ENCODE measurements at regions not wholly inside any gene's neighbourhood (a gene's known extent, or its start where the extent isn't known, plus 50 kb on each side); places are given as distances from the start of the nearest gene placed in this dataset.

- H4K8ac ChIP-seq (replicated peaks; ENCODE audit: insufficient read length, low read depth, low read length): no peak overlapping the region
- no peak overlapping the region for H2BK15ac ChIP-seq (ENCODE audit: low read depth, low read length)
- no peak for TF ChIP-seq CTCF (conservative IDR thresholded peaks at IDR 0.05)
- H2BK20ac ChIP-seq (ENCODE audit: low read depth, low read length, poor library complexity, severe bottlenecking): no peak overlapping the region
- no peaks in the 10 kb centered on the region for H3K79me1 ChIP-seq (ENCODE audit: insufficient read depth, low read depth, low read length, poor library complexity, severe bottlenecking)
- H2AK5ac ChIP-seq (ENCODE audit: insufficient read length, low read length): no peak overlapping the region
- no peak overlapping the region for H4K5ac ChIP-seq (ENCODE audit: insufficient read length, low read depth, low read length)
- no peak overlapping the region for H2BK120ac ChIP-seq (ENCODE audit: low read depth, low read length, poor library complexity, severe bottlenecking)
- no peak overlapping the region for H2BK12ac ChIP-seq (ENCODE audit: insufficient read length, low read depth, low read length)
- H3K9me3 ChIP-seq (ENCODE audit: control insufficient read depth, low read depth, low read length): no peaks in the 10 kb centered on the region
- H3K36me3 Mint-ChIP-seq (ENCODE audit: insufficient read depth in 1 of 3, low read depth in 3 of 3): no peaks in the 10 kb centered on the region
- peak overlapping the region in 1 of 3 experiments; percentile 54; a peak in 1 of 7 replicates for H3K27ac Mint-ChIP-seq
- no peak overlapping the region for H3K4me2 ChIP-seq (ENCODE audit: insufficient read depth, insufficient read length, low read length)
- H3K4me1 Mint-ChIP-seq: peaks cover 12 to 26% of the 10 kb centered on the region in 2 experiments
- H4K20me1 ChIP-seq (ENCODE audit: control insufficient read depth, insufficient read depth, insufficient read length): no peaks in the 10 kb centered on the region
- H3K79me2 ChIP-seq (ENCODE audit: insufficient read depth, low read length): no peaks in the 10 kb centered on the region
- H2AFZ ChIP-seq (ENCODE audit: low read length): no peak overlapping the region
- no peak overlapping the region for H3K14ac ChIP-seq (ENCODE audit: insufficient read depth, low read length)
- no peak for DNase-seq
- no peak overlapping the region for H3K56ac ChIP-seq (ENCODE audit: insufficient read length, low read depth, low read length)
- no peak overlapping the region for H3K23ac ChIP-seq (ENCODE audit: insufficient read length, low read depth, low read length)
- H3K9me3 Mint-ChIP-seq: no peaks in the 10 kb centered on the region
- H3K4me3 Mint-ChIP-seq: no peak overlapping the region
- no peaks in the 10 kb centered on the region for H3K23me2 ChIP-seq (ENCODE audit: insufficient read length, low read depth, low read length, poor library complexity, severe bottlenecking)
- H3T11ph ChIP-seq (ENCODE audit: low read length): no peak overlapping the region
- H3K18ac ChIP-seq (ENCODE audit: insufficient read length, low read depth, low read length): no peak overlapping the region
- no peak overlapping the region for H2BK5ac ChIP-seq (ENCODE audit: insufficient read length, low read length)
- H3K27me3 ChIP-seq (ENCODE audit: insufficient read depth, low read length): no peaks in the 10 kb centered on the region
- no CpG with 5 or more reads among the region's 12 CpGs for WGBS (ENCODE audit: extremely low coverage, insufficient read length, low lambda C conversion rate)
- no peak overlapping the region for H3K27ac ChIP-seq (ENCODE audit: insufficient read length, low read depth, low read length)
- no peak overlapping the region for H3K9ac ChIP-seq (ENCODE audit: extremely low read depth, insufficient read length, low read length)
- H3K4me1 ChIP-seq (ENCODE audit: insufficient read depth, low read length): no peaks in the 10 kb centered on the region
- H3K27me3 Mint-ChIP-seq (ENCODE audit: low read depth): peaks cover 3% of the 10 kb centered on the region
- H3K4ac ChIP-seq (ENCODE audit: low read depth, low read length): no peak overlapping the region
- no peak overlapping the region for H4K91ac ChIP-seq (ENCODE audit: insufficient read length, low read depth, low read length)
Observed at GRCh38 chr1:25066731-25067517, 136.8 kb upstream of the RUNX3 start.

All from H9 (cell line).